H1 (cell line): ENCODE measurements at regions not wholly inside any gene's neighbourhood (a gene's known extent, or its start where the extent isn't known, plus 50 kb on each side); places are given as distances from the start of the nearest gene placed in this dataset.

Experiments used
- CTCF ChIA-PET: fragments of 300-600 bp; sonication (Branson Sonifier 250); formaldehyde crosslinking; loops from one replicate; lab custom pipeline; 2021; ENCODE audit not compliant: partially characterized antibody; lab: Charles Lee
- POLR2A ChIA-PET: fragments of 300-600 bp; sonication (Branson Sonifier 250); formaldehyde crosslinking; loops from one replicate; lab custom pipeline; 2021; ENCODE audit warnings: inconsistent platforms; ENCODE audit not compliant: partially characterized antibody; lab: Charles Lee
- DNase-seq, 2 experiments: peaks; one replicate each; pipeline versions ENCODE4 v3.0.0 to v3.0.0-alpha.2; 2010 to 2022; ENCODE audit warnings: low spot score in 2 of 2, low read depth in 1 of 2, mixed read lengths in 1 of 2
- FAIRE-seq: peaks from 2 replicates; lab custom pipeline; 2011; peaks lifted over from hg19 to GRCh38; lab: Jason Lieb, UNC
- H2AFZ ChIP-seq: 2 replicates; pipeline ENCODE4 v1.8.1; 2012; ENCODE audit warnings: low read length, inconsistent platforms
- H2AK5ac ChIP-seq: 2 replicates; pipeline ENCODE4 v1.6.1; 2013; ENCODE audit warnings: low read depth, low read length
- H2BK120ac ChIP-seq: replicated peaks from 2 replicates; pipeline ENCODE3; 2013; ENCODE audit warnings: low read depth, low read length, inconsistent platforms
- H2BK12ac ChIP-seq: 2 replicates; pipeline ENCODE4 v1.6.1; 2013; ENCODE audit warnings: low read depth, low read length
- H2BK15ac ChIP-seq: 2 replicates; pipeline ENCODE4 v1.6.1; 2013; ENCODE audit warnings: low read length
- H2BK20ac ChIP-seq: 2 replicates; pipeline ENCODE4 v1.6.1; 2013; ENCODE audit warnings: low read length
- H2BK5ac ChIP-seq: 2 replicates; pipeline ENCODE4 v1.6.1; 2013; ENCODE audit warnings: low read depth, low read length
- H3K14ac ChIP-seq: 2 replicates; pipeline ENCODE4 v1.6.1; 2013; ENCODE audit warnings: inconsistent platforms; ENCODE audit not compliant: insufficient read length
- H3K18ac ChIP-seq: 2 replicates; pipeline ENCODE4 v1.6.1; 2013; ENCODE audit warnings: low read length; ENCODE audit errors: extremely low read depth
- H3K23ac ChIP-seq: 2 replicates; pipeline ENCODE4 v1.6.1; 2013; ENCODE audit warnings: inconsistent platforms; ENCODE audit not compliant: insufficient read length
- H3K23me2 ChIP-seq: 2 replicates; pipeline ENCODE4 v1.6.1; 2013; ENCODE audit warnings: low read depth, low read length
- H3K27ac ChIP-seq: 2 replicates; pipeline ENCODE4 v1.6.1; 2011; ENCODE audit warnings: low read depth, low read length, inconsistent platforms
- H3K27me3 ChIP-seq, 4 experiments: replicated peaks in 1 of 4; 1 replicate in 1 of 4; 2 replicates in 3 of 4; pipeline versions ENCODE4 v1.6.1 to v1.8.1; 2011 to 2013; ENCODE audit warnings: low read length in 3 of 4, mild to moderate bottlenecking in 3 of 4, inconsistent platforms in 2 of 4, mixed read lengths in 2 of 4, moderate library complexity in 1 of 4; ENCODE audit not compliant: control insufficient read depth in 3 of 4, insufficient read depth in 3 of 4; ENCODE audit errors: extremely low read depth in 1 of 4
- H3K36me3 ChIP-seq, 4 experiments: 2 replicates each; pipeline versions ENCODE4 v1.6.1 to v1.8.1; 2011 to 2013; ENCODE audit warnings: mild to moderate bottlenecking in 4 of 4, low read length in 3 of 4, moderate library complexity in 2 of 4, control low read depth in 1 of 4, inconsistent platforms in 1 of 4; ENCODE audit not compliant: insufficient read depth in 4 of 4, control insufficient read depth in 2 of 4
- H3K4ac ChIP-seq: replicated peaks from 2 replicates; pipeline ENCODE3; 2013; ENCODE audit warnings: low read length, low read depth, mixed read lengths, inconsistent platforms; ENCODE audit not compliant: insufficient read length
- H3K4me1 ChIP-seq, 4 experiments: replicated peaks in 1 of 4; 1 replicate in 1 of 4; 2 replicates in 3 of 4; pipeline versions ENCODE4 v1.6.1 to v1.8.1; 2011 to 2013; ENCODE audit warnings: low read length in 3 of 4, inconsistent platforms in 2 of 4, mixed read lengths in 1 of 4; ENCODE audit not compliant: insufficient read depth in 4 of 4, control insufficient read depth in 3 of 4
- H3K4me2 ChIP-seq, 2 experiments: 2 replicates each; pipeline versions ENCODE4 v1.6.1 to v1.8.1; 2011 to 2013; ENCODE audit warnings: low read depth in 2 of 2, low read length in 2 of 2, control low read depth in 1 of 2, inconsistent platforms in 1 of 2, mild to moderate bottlenecking in 1 of 2; ENCODE audit not compliant: insufficient read depth in 1 of 2
- H3K4me3 ChIP-seq, 4 experiments: fragments of 200-600, 300-600 bp in 1 of 4; sonication (generic), shearing (Covaris generic), sonication (Bioruptor Twin) in 1 of 4; 2 replicates each; pipeline versions ENCODE4 v1.5.1 to v1.8.1; 2011 to 2016; ENCODE audit warnings: low read length in 4 of 4, low read depth in 3 of 4, control low read depth in 2 of 4, inconsistent platforms in 2 of 4, mild to moderate bottlenecking in 2 of 4, mixed read lengths in 1 of 4, moderate library complexity in 1 of 4; ENCODE audit not compliant: insufficient read depth in 2 of 4; ENCODE audit errors: extremely low read depth in 1 of 4
- H3K56ac ChIP-seq: replicated peaks from 2 replicates; pipeline ENCODE3; 2013; ENCODE audit warnings: low read depth, mild to moderate bottlenecking, mixed read lengths, low read length, inconsistent platforms; ENCODE audit not compliant: insufficient read length
- H3K79me1 ChIP-seq: 2 replicates; pipeline ENCODE4 v1.6.1; 2013; ENCODE audit warnings: low read depth, low read length, control low read depth
- H3K79me2 ChIP-seq, 2 experiments: 2 replicates each; pipeline versions ENCODE4 v1.6.1 to v1.8.1; 2012 to 2013; ENCODE audit warnings: low read length in 2 of 2, mild to moderate bottlenecking in 2 of 2, inconsistent platforms in 1 of 2; ENCODE audit not compliant: insufficient read depth in 2 of 2, control insufficient read depth in 1 of 2
- H3K9ac ChIP-seq, 4 experiments: replicated peaks in 1 of 4; 1 replicate in 1 of 4; 2 replicates in 3 of 4; pipeline versions ENCODE4 v1.6.1 to v1.8.1; 2011 to 2013; ENCODE audit warnings: low read depth in 3 of 4, low read length in 3 of 4, control low read depth in 2 of 4, mild to moderate bottlenecking in 2 of 4, moderate library complexity in 2 of 4, inconsistent platforms in 1 of 4; ENCODE audit errors: extremely low read depth in 1 of 4
- H3K9me3 ChIP-seq, 2 experiments: 2 replicates each; pipeline versions ENCODE4 v1.6.1 to v1.8.1; 2012 to 2013; ENCODE audit warnings: mild to moderate bottlenecking in 2 of 2, moderate library complexity in 2 of 2, control low read depth in 1 of 2, inconsistent platforms in 1 of 2, low read depth in 1 of 2, low read length in 1 of 2, mixed read lengths in 1 of 2; ENCODE audit not compliant: insufficient read depth in 2 of 2
- H4K20me1 ChIP-seq, 2 experiments: replicated peaks in 1 of 2; 2 replicates each; pipeline versions ENCODE3 to v1.8.1; 2011 to 2013; ENCODE audit warnings: inconsistent platforms in 2 of 2, low read length in 2 of 2, mild to moderate bottlenecking in 1 of 2; ENCODE audit not compliant: insufficient read depth in 2 of 2, control insufficient read depth in 1 of 2
- H4K5ac ChIP-seq: 2 replicates; pipeline ENCODE4 v1.6.1; 2013; ENCODE audit warnings: low read length, low read depth, mixed read lengths, inconsistent platforms; ENCODE audit not compliant: insufficient read length
- H4K8ac ChIP-seq: 2 replicates; pipeline ENCODE4 v1.8.0; 2013; ENCODE audit warnings: mild to moderate bottlenecking, moderate library complexity, low read length, inconsistent platforms; ENCODE audit not compliant: insufficient read depth; ENCODE audit errors: extremely low read depth
- H4K91ac ChIP-seq: replicated peaks from 2 replicates; pipeline ENCODE3; 2013; ENCODE audit warnings: low read length, mixed read lengths, inconsistent platforms; ENCODE audit not compliant: insufficient read length
- CBX5 ChIP-seq: fragments of 300-800, 300-1000 bp; sonication (generic); IDR thresholded peaks from 2 replicates; pipeline ENCODE4 v1.7.1; 2016; ENCODE audit warnings: antibody characterized with exemption, low read length, low read depth
- CEBPB ChIP-seq: IDR thresholded peaks from 2 replicates; pipeline ENCODE4 v1.6.1; 2012; ENCODE audit warnings: low read depth, low read length
- CHD1 ChIP-seq: IDR thresholded peaks from 2 replicates; pipeline ENCODE4 v1.6.1; 2012; ENCODE audit warnings: low read depth, low read length, improper control_type of control experiment
- EGR1 ChIP-seq: IDR thresholded peaks from 2 replicates; pipeline ENCODE4 v1.6.1; 2011; ENCODE audit warnings: low read depth, low read length, borderline replicate concordance
- FOSL1 ChIP-seq: IDR thresholded peaks from 2 replicates; pipeline ENCODE4 v1.6.1; 2011; ENCODE audit warnings: mild to moderate bottlenecking, low read depth, low read length, moderate library complexity; ENCODE audit not compliant: insufficient read depth
- KDM5A ChIP-seq: fragments of 200-600 bp; IDR thresholded peaks from 2 replicates; pipeline ENCODE4 v1.7.1; 2012; ENCODE audit warnings: mild to moderate bottlenecking, low read length, inconsistent platforms, mixed read lengths
- MAFK ChIP-seq: IDR thresholded peaks from 2 replicates; pipeline ENCODE4 v1.6.1; 2012; ENCODE audit warnings: low read depth, mild to moderate bottlenecking, improper control_type of control experiment, low read length
- RAD21 ChIP-seq, 2 experiments: IDR thresholded peaks in 1 of 2; conservative IDR thresholded peaks in 1 of 2; 2 replicates each; pipeline ENCODE4 v1.6.1; 2011; ENCODE audit warnings: low read depth in 2 of 2, low read length in 2 of 2, improper control_type of control experiment in 1 of 2, inconsistent platforms in 1 of 2, mild to moderate bottlenecking in 1 of 2, moderate library complexity in 1 of 2
- RFX5 ChIP-seq: IDR thresholded peaks from 2 replicates; pipeline ENCODE4 v1.6.1; 2011; ENCODE audit warnings: low read depth, low read length, improper control_type of control experiment, borderline replicate concordance
- SP4 ChIP-seq: IDR thresholded peaks from 2 replicates; pipeline ENCODE4 v1.6.1; 2012; ENCODE audit warnings: low read length, inconsistent platforms
- SRF ChIP-seq: IDR thresholded peaks from 2 replicates; pipeline ENCODE4 v1.6.1; 2011; ENCODE audit warnings: mild to moderate bottlenecking, low read depth, low read length, moderate library complexity
- TCF12 ChIP-seq: IDR thresholded peaks from 2 replicates; pipeline ENCODE4 v1.6.1; 2011; ENCODE audit warnings: low read depth, mild to moderate bottlenecking, low read length
- TEAD4 ChIP-seq: IDR thresholded peaks from 2 replicates; pipeline ENCODE4 v1.6.1; 2012; ENCODE audit warnings: low read depth, low read length, inconsistent platforms, mixed read lengths
- WGBS, 2 experiments: shearing (Covaris generic) in 1 of 2; methylation state at CpG; one replicate each; pipeline versions ENCODE4 v1.1.6 to v1.1.7; 2013 to 2015; ENCODE audit warnings: low lambda C conversion rate in 2 of 2, mixed read lengths in 2 of 2, inconsistent platforms in 1 of 2, low coverage in 1 of 2, missing lambda C conversion rate in 1 of 2; ENCODE audit not compliant: insufficient replicate concordance in 2 of 2, insufficient coverage in 1 of 2, insufficient read length in 1 of 2; ENCODE audit errors: extremely low coverage in 1 of 2, missing lambda C conversion rate in 1 of 2; 5-methylcytosine and 5-hydroxymethylcytosine counted together
- TF ChIP-seq, protein P1 (sequence below): IDR thresholded peaks from 2 replicates; pipeline ENCODE4 v1.6.1; 2012; ENCODE audit warnings: low read length, inconsistent platforms

DNA sequence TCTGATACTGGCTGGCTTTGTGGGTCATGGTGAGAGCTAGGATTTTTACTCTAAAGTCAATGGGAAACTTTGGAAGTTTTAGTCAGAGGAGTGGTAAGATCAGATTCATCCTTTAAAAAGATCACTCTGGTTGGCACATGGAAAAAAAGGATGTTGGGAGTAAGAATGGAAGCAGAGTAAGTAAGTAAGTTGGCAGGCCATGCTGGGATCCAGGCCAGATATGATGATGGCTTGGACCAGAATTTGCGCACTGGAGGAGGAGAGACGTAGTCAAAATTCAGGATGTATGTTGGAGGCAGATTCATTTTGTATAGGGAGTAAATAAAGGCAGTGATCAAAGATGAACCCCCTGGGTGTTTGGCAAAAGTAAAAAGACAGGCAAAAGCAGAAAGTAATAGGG, 283.3 kb upstream of the THSD7B start:
- Histone ChIP-seq H2BK120ac (no peak overlapping the region), H3K4me1 (peaks cover 0 to 4% (median 0%) of the 10 kb centered on the region in 4 experiments; a peak in 1 of 7 replicates), H3K9me3 (no peaks in the 10 kb centered on the region), H3K79me1 (no peaks in the 10 kb centered on the region), H3K4ac (no peak overlapping the region), H3K56ac (no peak overlapping the region), H4K5ac (no peak overlapping the region), H4K91ac (no peak overlapping the region), H3K79me2 (no peaks in the 10 kb centered on the region), H3K23ac (no peak overlapping the region), H3K4me3 (no peak overlapping the region), H3K27ac (no peak overlapping the region), H4K8ac (no peak overlapping the region), H2BK15ac (no peak overlapping the region), H3K14ac (no peak overlapping the region), H3K23me2 (no peaks in the 10 kb centered on the region), H3K4me2 (no peak overlapping the region), H3K36me3 (no peaks in the 10 kb centered on the region), H2BK5ac (no peak overlapping the region), H2AFZ (no peak overlapping the region), H2BK12ac (no peak overlapping the region), H4K20me1 (no peaks in the 10 kb centered on the region), H3K27me3 (no peaks in the 10 kb centered on the region), H2BK20ac (no peak overlapping the region), H2AK5ac (no peak overlapping the region), H3K9ac (no peak overlapping the region), H3K18ac (no peak overlapping the region)
- 92% methylated on average over 2 of the region's 2 CpGs; no CpG with 5 or more reads in 1 of the 2 experiments for WGBS, 2 experiments
- POLR2A ChIA-PET = no interaction called here
- CTCF ChIA-PET = interaction anchor here (1.5 kb wide), 1 partner anchor 256 kb away, joined by 3 read pairs; no protein-coding TSS in a partner anchor
- no peak for TF ChIP-seq RAD21 (IDR thresholded peaks at IDR 0.05 in 1 of 2, conservative IDR thresholded peaks at IDR 0.05 in 1 of 2; ENCODE audit: low read depth in 2 of 2, low read length in 2 of 2)
- no peak for TF ChIP-seq RFX5
- TF ChIP-seq FOSL1 = no peak
- TF ChIP-seq, protein P1, sequence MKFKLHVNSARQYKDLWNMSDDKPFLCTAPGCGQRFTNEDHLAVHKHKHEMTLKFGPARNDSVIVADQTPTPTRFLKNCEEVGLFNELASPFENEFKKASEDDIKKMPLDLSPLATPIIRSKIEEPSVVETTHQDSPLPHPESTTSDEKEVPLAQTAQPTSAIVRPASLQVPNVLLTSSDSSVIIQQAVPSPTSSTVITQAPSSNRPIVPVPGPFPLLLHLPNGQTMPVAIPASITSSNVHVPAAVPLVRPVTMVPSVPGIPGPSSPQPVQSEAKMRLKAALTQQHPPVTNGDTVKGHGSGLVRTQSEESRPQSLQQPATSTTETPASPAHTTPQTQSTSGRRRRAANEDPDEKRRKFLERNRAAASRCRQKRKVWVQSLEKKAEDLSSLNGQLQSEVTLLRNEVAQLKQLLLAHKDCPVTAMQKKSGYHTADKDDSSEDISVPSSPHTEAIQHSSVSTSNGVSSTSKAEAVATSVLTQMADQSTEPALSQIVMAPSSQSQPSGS = no peak
- TF ChIP-seq KDM5A = no peak
- no peak for TF ChIP-seq SP4
- TF ChIP-seq CHD1 = no peak
- no peak for TF ChIP-seq CEBPB
- no peak for TF ChIP-seq TEAD4
- no peak for TF ChIP-seq EGR1
- TF ChIP-seq CBX5 = no peak
- no peak for TF ChIP-seq MAFK
- TF ChIP-seq TCF12 = no peak
- TF ChIP-seq SRF = no peak
- DNase-seq (no peak), FAIRE-seq (no peak)
